ENCODE measurements at regions not wholly inside any gene's neighbourhood (a gene's known extent, or its start where the extent isn't known, plus 50 kb on each side); places are given as distances from the start of the nearest gene placed in this dataset.

DNA sequence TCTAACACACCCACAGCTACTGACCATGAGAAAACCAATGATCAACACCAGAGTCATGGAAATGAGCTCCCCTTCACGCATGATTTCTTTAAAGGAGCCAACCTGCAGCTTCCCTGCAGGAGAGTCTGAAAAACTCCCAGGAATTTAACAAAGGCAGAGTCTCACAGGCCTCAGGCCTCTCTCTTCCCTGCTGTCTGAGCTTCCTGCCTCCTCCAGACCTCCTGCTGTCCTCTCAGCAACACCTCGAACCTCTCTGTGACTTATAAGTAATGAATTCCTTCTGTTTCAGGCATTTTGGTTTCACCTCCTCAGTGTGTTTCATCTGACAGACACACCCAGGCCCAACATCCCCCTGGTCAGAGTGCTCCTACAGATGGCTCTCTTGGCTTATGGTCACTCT is 1044.4 kb downstream of the UQCRFS1 start:
- TF ChIP-seq, protein P1, sequence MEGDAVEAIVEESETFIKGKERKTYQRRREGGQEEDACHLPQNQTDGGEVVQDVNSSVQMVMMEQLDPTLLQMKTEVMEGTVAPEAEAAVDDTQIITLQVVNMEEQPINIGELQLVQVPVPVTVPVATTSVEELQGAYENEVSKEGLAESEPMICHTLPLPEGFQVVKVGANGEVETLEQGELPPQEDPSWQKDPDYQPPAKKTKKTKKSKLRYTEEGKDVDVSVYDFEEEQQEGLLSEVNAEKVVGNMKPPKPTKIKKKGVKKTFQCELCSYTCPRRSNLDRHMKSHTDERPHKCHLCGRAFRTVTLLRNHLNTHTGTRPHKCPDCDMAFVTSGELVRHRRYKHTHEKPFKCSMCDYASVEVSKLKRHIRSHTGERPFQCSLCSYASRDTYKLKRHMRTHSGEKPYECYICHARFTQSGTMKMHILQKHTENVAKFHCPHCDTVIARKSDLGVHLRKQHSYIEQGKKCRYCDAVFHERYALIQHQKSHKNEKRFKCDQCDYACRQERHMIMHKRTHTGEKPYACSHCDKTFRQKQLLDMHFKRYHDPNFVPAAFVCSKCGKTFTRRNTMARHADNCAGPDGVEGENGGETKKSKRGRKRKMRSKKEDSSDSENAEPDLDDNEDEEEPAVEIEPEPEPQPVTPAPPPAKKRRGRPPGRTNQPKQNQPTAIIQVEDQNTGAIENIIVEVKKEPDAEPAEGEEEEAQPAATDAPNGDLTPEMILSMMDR (IDR thresholded peaks at IDR 0.05), result no peak
- TF ChIP-seq EP300 (IDR thresholded peaks at IDR 0.05), result no peak
- TF ChIP-seq HDAC2 (IDR thresholded peaks at IDR 0.05), result no peak
- no peak for TF ChIP-seq MYC (IDR thresholded peaks at IDR 0.05; ENCODE audit: borderline replicate concordance, low read length)
- no peak for TF ChIP-seq CBX2 (IDR thresholded peaks at IDR 0.05; ENCODE audit: borderline replicate concordance, low read depth)
- no peak for TF ChIP-seq POLR2A (IDR thresholded peaks at IDR 0.05; ENCODE audit: low read length)
- no peak for TF ChIP-seq USF2 (IDR thresholded peaks at IDR 0.05)
- no peak for TF ChIP-seq JUN (IDR thresholded peaks at IDR 0.05)
- TF ChIP-seq, protein P2, sequence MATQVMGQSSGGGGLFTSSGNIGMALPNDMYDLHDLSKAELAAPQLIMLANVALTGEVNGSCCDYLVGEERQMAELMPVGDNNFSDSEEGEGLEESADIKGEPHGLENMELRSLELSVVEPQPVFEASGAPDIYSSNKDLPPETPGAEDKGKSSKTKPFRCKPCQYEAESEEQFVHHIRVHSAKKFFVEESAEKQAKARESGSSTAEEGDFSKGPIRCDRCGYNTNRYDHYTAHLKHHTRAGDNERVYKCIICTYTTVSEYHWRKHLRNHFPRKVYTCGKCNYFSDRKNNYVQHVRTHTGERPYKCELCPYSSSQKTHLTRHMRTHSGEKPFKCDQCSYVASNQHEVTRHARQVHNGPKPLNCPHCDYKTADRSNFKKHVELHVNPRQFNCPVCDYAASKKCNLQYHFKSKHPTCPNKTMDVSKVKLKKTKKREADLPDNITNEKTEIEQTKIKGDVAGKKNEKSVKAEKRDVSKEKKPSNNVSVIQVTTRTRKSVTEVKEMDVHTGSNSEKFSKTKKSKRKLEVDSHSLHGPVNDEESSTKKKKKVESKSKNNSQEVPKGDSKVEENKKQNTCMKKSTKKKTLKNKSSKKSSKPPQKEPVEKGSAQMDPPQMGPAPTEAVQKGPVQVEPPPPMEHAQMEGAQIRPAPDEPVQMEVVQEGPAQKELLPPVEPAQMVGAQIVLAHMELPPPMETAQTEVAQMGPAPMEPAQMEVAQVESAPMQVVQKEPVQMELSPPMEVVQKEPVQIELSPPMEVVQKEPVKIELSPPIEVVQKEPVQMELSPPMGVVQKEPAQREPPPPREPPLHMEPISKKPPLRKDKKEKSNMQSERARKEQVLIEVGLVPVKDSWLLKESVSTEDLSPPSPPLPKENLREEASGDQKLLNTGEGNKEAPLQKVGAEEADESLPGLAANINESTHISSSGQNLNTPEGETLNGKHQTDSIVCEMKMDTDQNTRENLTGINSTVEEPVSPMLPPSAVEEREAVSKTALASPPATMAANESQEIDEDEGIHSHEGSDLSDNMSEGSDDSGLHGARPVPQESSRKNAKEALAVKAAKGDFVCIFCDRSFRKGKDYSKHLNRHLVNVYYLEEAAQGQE (IDR thresholded peaks at IDR 0.05), result no peak
- no peak for TF ChIP-seq KDM5A (IDR thresholded peaks at IDR 0.05)

All from A549 (cell line).